ENCODE measurements at regions not wholly inside any gene's neighbourhood (a gene's known extent, or its start where the extent isn't known, plus 50 kb on each side); places are given as distances from the start of the nearest gene placed in this dataset.

- TF ChIP-seq ATF2 (tag by site-specific recombination; IDR thresholded peaks at IDR 0.05; ENCODE audit: low read depth) (no peak), ZNF776 (tag by site-specific recombination; IDR thresholded peaks at IDR 0.05; ENCODE audit: borderline replicate concordance) (no peak), ZNF148 (tag by site-specific recombination; IDR thresholded peaks at IDR 0.05; ENCODE audit: borderline replicate concordance) (no peak)
- TF ChIP-seq, protein P1, sequence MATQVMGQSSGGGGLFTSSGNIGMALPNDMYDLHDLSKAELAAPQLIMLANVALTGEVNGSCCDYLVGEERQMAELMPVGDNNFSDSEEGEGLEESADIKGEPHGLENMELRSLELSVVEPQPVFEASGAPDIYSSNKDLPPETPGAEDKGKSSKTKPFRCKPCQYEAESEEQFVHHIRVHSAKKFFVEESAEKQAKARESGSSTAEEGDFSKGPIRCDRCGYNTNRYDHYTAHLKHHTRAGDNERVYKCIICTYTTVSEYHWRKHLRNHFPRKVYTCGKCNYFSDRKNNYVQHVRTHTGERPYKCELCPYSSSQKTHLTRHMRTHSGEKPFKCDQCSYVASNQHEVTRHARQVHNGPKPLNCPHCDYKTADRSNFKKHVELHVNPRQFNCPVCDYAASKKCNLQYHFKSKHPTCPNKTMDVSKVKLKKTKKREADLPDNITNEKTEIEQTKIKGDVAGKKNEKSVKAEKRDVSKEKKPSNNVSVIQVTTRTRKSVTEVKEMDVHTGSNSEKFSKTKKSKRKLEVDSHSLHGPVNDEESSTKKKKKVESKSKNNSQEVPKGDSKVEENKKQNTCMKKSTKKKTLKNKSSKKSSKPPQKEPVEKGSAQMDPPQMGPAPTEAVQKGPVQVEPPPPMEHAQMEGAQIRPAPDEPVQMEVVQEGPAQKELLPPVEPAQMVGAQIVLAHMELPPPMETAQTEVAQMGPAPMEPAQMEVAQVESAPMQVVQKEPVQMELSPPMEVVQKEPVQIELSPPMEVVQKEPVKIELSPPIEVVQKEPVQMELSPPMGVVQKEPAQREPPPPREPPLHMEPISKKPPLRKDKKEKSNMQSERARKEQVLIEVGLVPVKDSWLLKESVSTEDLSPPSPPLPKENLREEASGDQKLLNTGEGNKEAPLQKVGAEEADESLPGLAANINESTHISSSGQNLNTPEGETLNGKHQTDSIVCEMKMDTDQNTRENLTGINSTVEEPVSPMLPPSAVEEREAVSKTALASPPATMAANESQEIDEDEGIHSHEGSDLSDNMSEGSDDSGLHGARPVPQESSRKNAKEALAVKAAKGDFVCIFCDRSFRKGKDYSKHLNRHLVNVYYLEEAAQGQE (tag by site-specific recombination; IDR thresholded peaks at IDR 0.05): no peak
- TF ChIP-seq, protein P2, sequence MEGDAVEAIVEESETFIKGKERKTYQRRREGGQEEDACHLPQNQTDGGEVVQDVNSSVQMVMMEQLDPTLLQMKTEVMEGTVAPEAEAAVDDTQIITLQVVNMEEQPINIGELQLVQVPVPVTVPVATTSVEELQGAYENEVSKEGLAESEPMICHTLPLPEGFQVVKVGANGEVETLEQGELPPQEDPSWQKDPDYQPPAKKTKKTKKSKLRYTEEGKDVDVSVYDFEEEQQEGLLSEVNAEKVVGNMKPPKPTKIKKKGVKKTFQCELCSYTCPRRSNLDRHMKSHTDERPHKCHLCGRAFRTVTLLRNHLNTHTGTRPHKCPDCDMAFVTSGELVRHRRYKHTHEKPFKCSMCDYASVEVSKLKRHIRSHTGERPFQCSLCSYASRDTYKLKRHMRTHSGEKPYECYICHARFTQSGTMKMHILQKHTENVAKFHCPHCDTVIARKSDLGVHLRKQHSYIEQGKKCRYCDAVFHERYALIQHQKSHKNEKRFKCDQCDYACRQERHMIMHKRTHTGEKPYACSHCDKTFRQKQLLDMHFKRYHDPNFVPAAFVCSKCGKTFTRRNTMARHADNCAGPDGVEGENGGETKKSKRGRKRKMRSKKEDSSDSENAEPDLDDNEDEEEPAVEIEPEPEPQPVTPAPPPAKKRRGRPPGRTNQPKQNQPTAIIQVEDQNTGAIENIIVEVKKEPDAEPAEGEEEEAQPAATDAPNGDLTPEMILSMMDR (tag by site-specific recombination; IDR thresholded peaks at IDR 0.05): no peak
- TF ChIP-seq, protein P3, sequence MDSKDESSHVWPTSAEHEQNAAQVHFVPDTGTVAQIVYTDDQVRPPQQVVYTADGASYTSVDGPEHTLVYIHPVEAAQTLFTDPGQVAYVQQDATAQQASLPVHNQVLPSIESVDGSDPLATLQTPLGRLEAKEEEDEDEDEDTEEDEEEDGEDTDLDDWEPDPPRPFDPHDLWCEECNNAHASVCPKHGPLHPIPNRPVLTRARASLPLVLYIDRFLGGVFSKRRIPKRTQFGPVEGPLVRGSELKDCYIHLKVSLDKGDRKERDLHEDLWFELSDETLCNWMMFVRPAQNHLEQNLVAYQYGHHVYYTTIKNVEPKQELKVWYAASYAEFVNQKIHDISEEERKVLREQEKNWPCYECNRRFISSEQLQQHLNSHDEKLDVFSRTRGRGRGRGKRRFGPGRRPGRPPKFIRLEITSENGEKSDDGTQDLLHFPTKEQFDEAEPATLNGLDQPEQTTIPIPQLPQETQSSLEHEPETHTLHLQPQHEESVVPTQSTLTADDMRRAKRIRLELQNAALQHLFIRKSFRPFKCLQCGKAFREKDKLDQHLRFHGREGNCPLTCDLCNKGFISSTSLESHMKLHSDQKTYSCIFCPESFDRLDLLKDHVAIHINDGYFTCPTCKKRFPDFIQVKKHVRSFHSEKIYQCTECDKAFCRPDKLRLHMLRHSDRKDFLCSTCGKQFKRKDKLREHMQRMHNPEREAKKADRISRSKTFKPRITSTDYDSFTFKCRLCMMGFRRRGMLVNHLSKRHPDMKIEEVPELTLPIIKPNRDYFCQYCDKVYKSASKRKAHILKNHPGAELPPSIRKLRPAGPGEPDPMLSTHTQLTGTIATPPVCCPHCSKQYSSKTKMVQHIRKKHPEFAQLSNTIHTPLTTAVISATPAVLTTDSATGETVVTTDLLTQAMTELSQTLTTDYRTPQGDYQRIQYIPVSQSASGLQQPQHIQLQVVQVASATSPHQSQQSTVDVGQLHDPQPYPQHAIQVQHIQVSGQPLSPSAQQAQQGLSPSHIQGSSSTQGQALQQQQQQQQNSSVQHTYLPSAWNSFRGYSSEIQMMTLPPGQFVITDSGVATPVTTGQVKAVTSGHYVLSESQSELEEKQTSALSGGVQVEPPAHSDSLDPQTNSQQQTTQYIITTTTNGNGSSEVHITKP (tag by site-specific recombination; IDR thresholded peaks at IDR 0.05): no peak
Observed at GRCh38 chr13:55366676-55367075, 1774.0 kb upstream of the PRR20A start.
